Mesothelial cell of epicardium (in vitro differentiated cells): ENCODE measurements at regions not wholly inside any gene's neighbourhood (a gene's known extent, or its start where the extent isn't known, plus 50 kb on each side); places are given as distances from the start of the nearest gene placed in this dataset.

Source experiments
- DNase-seq, 2 experiments: peaks; one replicate each; pipeline ENCODE4 v3.0.0; 2021; ENCODE audit warnings: low spot score in 2 of 2; ENCODE audit not compliant: unreplicated experiment in 2 of 2
- H3K27ac Mint-ChIP-seq: 2 replicates; pipeline ENCODE4 v1.8.0; 2021; ENCODE audit warnings: mixed read lengths
- H3K27me3 Mint-ChIP-seq: 2 replicates; pipeline ENCODE4 v1.8.0; 2021; ENCODE audit warnings: low read depth, mixed read lengths
- H3K36me3 Mint-ChIP-seq: 2 replicates; pipeline ENCODE4 v1.8.0; 2021; ENCODE audit warnings: mixed read lengths
- H3K4me1 Mint-ChIP-seq: 2 replicates; pipeline ENCODE4 v1.8.0; 2021; ENCODE audit warnings: mixed read lengths
- H3K4me3 Mint-ChIP-seq: 2 replicates; pipeline ENCODE4 v1.8.0; 2021; ENCODE audit warnings: mild to moderate bottlenecking, moderate library complexity, mixed read lengths
- H3K9me3 Mint-ChIP-seq: 2 replicates; pipeline ENCODE4 v1.8.0; 2021; ENCODE audit warnings: mixed read lengths
- CTCF ChIP-seq: fragments of 200-600 bp; sonication (generic); IDR thresholded peaks from one replicate; pipeline ENCODE4 v1.5.0; 2021; ENCODE audit warnings: antibody characterized with exemption; ENCODE audit not compliant: unreplicated experiment

GRCh38 chr1:103160281-103160680 is 52.0 kb upstream of the COL11A1 start:
- Mint-ChIP-seq H3K36me3 (no peaks in the 10 kb centered on the region), H3K9me3 (peaks cover 8% of the 10 kb centered on the region), H3K4me1 (no peaks in the 10 kb centered on the region), H3K4me3 (no peak overlapping the region), H3K27me3 (no peaks in the 10 kb centered on the region), H3K27ac (no peak overlapping the region)
- DNase-seq = no peak
- TF ChIP-seq CTCF = no peak
